ENCODE measurements at regions not wholly inside any gene's neighbourhood (a gene's known extent, or its start where the extent isn't known, plus 50 kb on each side); places are given as distances from the start of the nearest gene placed in this dataset.

DNA sequence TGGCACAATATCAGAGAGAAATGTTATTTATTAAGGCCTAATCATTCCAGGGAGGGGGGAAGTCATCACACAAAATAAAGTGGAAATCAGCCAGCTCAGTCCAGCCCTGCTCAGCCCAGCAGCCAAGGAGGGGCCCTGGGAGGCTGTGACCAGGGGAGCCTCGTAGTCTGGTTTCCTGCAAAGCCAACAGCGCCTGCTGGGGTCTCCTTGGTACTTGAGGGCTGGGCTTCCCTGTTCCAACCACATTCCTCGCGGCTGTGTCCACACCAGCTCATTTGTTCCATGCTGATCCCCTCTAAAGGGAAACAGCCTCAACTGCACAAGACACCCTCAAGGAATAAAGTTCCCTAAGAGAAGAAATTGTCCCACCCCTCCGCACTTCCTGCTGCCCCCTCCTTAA, 154.0 kb downstream of the TMEM132E start:
- no peak for DNase-seq

DNA sequence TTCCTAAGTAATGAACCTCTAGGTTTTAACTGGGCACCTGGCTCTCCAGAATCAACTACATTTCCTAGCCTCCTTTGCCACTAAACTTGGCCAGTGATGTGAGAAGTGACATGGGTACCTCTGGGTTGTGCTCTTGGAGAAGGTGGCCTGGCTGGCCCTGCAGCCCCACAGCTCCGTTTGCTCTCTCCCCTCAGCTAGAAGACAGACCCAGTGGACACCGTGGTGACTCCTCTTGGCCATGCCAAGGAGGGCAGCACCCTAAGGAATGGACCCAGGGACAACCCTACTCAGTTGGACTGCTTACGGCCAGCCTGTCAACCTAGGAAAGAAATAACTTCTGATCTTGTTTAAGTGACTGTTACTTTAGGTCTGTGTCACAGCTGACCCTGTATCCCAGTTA, 151.4 kb downstream of the TMEM132E start:
- DNase-seq, result no peak

DNA sequence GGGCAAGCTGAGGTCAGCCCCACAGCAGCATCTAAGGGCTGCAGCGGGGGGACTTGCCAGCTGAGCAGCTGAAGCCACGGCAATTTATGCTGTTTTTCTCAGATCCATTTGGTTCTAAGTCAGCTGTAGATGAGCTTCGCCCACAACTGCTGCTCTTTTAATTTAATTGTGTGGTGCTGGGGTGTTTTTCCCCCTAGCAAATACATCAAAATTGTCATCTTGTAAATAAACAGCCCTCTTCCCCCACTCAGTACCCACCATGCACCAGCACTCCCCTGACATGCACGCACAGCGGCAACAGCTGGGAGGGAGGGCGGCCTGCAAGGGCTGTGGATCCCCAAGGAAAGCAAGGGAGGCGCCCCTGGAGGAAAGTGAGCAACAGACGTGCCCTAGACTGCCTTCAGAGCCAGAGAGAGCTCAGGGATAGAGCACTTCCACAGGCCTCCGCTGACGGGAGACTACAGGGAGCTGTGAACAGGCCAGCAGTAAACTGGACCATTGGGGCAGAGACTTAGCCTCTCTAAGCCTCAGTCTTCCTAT, 149.5 kb downstream of the TMEM132E start:
- DNase-seq, result no peak

DNA sequence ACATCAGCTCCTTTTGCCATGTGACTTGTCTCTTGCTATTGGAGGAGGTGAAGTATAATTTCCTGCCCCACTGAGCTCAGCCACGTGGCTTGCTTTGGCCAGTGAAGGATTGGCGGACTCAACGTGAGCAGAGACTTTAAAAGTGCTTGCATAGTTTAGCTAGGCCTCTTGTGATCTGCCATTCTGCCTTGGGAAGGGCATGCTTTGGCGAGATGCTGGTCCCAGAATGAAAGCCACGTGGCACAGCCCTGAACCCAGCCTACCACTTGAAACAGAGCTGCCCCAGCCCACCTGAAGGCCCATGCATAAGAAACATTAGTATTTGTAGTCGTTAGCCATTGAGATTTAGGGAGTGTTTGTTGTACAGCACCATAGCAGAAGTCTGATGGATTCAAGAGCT, 148.2 kb downstream of the TMEM132E start:
- no peak for DNase-seq

DNA sequence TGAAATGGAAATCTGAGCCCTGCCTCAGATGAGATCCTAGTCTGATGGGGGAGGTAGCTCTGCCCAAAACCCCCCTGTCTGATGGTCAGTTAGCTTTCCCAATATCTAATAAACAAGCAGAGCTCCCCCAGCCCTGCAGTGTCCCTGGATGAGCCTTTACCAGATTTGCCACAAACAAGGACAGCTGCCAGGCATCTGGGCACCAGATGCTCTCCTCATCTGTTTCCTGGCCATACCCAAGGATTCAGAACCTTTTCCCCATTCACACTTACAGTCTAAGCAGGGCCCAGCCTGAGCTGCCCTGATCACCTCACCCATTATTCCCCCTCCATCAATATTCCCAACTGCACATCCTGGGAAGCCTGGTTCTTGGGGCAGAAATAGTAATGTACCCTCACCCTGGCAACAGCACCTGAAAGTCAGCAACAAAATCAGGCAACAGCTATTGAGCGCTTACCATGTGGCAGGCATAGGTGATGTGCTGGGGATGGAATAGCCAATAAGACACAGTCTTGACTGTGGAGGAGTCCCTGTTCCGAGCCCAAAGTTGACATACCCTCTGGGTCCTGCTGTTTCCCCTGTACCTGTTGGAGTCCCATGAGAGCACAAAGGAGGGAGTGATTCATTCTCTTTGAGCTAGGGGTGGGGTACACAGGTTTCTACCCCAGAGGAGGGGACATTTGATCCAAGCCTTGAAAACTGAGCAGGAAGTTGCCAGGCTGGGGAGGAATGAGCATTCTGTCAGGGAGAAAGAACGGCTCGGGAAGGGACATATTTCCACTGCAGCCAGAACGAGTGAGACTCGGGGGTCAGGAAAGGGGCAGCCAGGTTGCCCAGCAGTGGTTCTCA, 147.4 kb downstream of the TMEM132E start:
- no peak for DNase-seq

DNA sequence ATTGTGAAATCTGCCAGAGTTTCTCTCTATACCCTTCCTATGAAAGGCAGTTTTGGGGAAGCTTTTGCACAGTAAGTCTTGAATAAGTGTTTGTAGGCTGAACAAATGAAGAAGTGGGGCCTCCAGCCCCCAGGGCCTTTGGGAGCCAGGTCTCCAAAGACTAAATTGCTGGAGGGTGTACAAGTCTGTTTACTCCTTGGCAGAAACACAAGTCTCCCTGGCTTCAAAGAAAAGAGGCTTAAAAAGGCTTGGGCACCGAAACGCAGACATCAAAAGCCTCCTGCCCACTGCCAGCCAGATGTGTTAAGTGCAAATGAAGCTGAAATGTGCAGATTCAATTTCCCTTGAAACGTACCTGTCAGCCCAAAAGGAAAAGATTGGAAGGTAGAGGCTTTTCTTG, 146.3 kb downstream of the TMEM132E start:
- no peak for DNase-seq

DNA sequence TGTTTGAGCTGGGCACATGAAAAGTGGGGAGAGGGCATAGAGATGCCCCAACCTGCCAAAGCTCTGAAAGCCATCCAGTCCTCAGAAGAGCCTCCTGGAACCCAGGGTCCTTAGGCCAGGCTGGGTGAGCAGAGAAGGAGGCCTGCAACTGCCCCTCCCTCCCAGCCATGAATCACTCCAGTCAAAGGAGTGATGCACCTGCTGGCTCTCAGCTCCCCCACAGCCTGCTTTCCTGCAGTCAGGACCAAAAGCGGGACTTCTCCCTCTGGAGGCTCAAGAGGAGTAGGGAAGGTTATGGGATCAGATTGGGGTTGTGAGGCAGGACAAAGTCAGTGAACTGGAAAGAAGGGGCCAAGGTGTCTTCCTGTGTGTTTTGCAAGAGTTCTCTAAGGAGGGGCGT, 145.6 kb downstream of the TMEM132E start:
- DNase-seq, result no peak

DNA sequence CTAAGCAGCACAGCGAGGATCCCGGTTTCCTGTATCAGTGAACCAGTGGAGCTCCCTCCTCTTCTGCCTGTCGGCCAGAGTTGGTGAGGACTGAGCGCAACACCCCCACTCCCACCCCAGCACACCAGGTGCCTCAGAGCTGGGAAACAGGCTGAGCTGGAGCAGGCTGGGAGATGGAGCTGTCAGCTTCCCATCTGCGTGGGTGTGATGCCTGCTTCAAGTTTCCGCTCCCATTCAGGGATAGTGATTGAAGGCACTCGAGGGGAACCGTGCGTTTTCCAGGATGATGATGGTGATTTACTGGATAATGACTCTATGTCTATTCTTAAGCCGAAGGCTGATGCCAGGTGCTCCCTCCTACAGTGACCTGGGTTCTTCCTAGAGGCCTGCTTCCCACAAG, 144.5 kb downstream of the TMEM132E start:
- no peak for DNase-seq

DNA sequence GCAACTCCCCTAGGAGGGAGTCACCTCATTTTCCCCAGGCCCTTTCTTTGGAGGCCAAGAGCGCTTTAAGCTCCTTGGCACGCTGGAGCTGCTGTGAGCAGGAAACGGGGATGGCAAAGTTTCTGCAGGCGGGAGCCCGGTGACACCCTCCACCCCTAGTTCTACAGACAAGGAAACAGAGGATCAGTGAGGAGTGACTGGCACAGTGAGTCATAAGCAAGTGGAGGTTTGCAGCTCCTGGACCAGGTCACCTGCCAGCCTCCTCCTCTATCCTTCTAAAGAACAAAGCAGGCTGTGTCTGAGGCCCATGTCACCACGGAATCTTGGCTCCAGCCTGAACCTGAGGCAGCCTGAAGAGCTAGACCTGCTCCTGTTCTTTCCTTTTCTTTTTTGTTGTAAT, 141.9 kb downstream of the TMEM132E start:
- DNase-seq, result no peak

DNA sequence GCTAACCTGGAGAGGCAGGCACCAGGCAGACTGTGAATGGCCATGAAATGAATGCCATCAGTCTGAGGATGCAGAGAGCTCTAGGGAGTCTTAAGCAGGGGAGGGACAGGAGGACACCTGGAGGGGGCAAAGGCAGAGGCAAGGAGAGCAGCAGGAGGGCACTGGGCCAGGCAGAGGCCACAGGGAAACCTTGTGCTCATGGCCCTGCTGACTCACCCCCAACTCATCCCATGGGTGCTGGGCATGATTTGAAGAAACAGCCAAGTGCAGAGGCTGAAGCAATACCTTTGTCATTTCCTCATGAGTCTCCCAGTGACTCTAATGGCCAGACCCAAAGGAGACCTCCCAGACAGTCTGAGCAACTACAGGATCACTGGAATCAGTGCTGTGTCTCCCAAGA, 141.4 kb downstream of the TMEM132E start:
- DNase-seq, result no peak

DNA sequence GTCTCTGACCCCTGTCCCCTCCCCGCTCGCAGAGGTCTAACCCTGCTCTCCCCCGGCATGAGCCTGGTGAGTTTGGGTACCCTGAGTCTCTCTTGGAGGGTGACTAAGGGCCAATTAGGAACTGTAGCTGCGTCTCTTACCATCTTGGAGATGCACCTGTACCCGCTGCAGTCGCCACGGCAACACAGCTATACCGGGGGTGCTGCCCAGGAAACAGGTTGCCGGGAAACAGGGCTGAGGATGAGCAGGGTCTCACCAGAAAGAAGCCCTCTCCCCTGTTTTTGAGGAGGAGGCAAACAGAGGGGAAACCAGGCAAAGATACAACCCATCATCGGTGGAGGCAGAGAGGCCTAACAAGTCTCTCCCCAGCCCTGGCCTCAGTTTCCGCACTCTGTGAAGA, 140.2 kb downstream of the TMEM132E start:
- DNase-seq, result no peak

DNA sequence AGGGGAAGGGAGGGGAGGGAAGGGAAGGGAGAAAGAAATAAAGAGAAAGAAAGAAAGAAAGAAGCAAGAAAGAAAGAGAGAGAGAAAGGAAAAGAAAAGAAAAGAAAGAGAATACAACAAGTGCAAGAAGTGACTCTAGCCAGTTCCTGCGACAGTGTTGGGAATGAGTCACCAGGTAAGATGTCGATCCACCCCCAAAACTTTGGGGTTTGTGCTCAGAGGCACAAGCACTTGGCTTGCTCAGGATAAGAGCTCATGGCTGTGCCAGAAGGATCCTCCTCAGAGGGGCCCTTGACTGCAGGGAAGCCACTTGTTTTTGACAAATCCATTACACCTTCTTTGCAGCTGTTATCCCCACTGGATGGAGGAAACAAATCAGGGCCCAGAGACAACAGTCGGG, 137.7 kb downstream of the TMEM132E start:
- no peak for DNase-seq

DNA sequence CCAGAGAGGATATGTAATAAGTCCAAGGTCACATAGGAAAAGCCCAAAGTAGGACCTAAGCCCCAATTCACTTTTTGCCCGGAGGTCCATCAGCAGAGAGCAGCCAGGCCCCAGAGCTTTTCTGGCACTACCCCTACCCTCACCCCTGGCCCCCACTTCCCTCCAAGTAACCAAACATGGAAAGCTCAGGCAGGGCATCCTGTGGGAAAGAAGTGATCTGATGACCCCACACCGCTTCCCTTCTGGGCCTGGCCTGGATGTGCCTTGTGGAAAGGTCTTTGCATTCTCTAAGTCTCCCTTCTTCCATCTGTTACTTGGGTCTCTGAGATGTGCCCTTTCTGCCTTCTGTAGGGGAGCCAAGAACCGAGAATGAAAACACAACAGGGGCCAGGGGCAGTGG, 136.9 kb downstream of the TMEM132E start:
- no peak for DNase-seq

DNA sequence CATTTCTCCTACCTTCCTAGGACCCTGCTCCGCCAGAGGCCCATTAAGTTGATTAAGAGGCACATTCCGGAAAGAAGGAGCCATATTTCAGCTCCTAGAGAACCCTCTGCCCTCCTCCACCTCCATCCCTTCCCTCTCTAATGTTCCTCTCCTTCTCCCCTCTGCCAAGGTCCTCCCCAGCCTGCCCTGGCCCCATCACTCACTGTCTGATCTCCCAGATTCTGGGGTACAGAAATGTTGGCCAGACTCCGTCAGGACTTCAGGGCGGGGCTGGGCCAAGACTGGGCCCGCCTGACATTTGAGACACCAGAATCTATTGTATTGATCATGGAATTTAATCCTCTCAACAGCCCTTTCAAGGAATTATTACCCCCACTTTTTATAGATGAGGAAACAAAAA, 136.1 kb downstream of the TMEM132E start:
- no peak for DNase-seq

DNA sequence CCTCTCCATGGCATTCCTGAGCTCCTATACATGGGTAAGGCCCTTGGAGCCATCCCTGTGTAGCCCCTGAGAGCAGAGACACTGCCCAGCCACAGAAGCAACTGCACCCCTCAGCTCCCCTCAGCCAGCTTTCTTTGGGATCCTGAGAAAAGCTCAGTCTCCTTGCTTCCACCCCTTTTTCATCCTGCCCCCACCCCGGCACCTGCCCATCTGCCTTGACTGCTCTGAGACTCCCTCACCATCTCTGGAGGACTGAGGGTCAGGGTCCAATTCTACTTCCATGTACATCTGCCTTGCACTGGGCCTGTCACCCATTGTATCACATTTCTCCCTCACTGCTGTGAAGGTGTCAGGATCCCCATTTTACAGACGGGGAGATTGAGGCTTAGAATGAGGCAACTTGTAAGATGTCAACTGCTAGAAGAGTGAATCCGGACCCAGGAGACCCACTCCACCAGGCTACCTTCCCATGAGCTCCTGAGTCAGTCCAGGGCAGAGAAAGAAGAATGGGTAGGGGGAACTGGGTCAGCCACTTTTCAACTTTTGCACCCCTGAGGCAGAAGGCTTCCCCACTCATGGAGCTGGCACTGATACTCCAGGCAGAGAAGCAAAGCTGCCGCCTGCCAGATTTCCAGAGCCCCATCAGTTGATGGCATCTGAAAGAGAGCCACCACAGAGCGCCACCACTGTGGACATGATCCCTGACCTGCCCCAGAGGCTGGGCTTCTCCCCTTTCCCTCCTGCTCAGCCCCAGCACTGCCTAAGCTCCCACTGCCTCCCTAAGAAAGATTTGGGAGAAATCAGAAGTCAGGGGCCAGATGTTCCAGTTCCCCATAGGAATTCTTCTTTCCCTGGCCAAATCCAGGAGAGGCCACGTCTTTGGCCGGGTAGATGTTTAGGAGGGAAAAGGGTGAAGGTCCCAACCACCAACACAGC, 135.4 kb downstream of the TMEM132E start:
- no peak for DNase-seq

DNA sequence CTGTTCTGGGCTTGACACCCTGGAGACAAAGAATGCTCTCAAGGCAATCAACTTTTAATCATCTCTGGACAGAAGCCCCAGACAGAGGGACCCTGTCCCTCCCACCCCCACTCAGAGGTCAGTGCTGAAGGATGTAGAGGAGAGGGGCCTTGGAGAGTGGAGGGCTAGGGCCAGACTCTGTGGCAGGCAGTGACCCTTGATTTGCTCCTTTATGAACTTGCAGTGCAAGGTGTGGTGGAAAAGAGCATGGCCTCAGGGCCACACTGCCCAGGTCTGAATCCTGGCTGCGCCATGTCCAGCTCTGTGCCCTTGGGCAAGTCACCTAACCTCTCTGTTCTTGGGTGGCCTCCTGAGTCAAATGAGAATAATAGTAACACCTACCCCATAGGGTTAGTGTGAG, 134.3 kb downstream of the TMEM132E start:
- no peak for DNase-seq

DNA sequence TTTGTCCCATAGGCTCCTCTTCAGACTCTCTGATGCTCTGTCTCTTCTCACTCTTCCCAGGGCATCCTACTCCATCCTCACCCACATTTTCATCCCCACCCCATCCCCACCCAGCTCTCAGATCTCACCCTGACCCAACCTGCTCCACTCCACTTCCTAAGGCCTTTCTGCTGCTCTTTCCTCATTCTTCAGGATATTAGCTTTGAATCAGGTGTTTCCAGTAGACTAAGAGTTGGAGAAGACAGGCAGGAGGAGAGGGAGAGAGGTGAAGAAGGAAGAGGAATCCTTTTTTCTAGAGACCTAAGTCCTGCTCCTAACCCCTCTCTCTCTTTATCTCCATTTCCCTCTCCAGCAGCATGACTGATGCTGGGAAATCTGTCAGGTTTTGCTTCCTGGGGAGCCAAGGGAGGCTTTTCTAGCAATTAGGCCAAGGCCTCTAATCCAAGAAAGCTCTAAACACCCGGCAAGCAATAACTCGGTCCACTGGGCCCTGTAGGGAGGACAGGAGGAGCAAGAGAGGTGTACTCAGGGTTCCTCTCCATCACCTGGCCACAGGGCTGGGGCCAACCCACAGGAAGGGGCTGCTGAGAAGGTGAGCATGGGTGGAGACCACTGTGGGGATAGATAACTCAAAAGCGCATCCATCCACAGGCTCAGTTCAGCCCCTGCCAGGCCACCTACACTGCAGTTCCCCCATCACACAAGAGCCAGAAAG, 133.3 kb downstream of the TMEM132E start:
- no peak for DNase-seq

DNA sequence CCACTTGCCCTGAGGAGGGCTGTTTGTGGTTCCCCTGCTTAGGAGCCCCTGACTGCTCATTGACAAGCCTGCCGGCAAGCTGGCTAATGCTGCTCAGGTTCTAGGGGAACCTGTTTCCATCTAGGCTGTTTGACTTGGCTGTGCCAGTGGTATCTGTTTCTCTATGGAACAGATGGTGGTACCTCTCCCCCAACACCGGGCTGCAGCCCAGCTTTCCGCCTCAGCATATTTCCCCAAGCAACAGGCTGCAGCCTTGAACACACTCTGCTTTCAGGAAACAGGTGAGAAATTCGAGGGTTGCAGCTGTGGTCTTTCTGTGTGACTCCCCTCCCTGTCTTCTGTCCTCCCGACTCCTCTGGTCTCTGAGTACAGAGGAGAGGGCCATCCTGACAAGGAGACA, 132.3 kb downstream of the TMEM132E start:
- DNase-seq, result no peak

DNA sequence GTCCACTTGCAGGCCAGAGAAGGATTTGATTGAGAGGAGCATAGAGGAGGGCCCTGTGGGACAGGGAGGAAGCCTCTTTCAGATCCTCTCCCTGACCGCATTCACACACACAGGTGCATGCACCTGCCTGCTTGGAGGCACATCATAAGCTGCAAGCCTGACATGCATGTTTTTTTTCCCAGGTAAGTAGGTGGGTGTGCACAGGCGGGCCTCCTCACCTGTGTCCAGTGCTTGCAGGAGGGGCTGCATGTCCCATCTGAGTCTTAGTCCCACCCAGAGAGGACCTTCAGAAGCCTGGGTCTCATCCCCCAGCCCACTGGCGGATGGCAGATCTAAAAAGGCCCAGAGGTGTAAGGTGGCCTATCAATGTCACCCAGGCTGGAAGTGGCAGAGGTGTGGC, 130.8 kb downstream of the TMEM132E start:
- no peak for DNase-seq

DNA sequence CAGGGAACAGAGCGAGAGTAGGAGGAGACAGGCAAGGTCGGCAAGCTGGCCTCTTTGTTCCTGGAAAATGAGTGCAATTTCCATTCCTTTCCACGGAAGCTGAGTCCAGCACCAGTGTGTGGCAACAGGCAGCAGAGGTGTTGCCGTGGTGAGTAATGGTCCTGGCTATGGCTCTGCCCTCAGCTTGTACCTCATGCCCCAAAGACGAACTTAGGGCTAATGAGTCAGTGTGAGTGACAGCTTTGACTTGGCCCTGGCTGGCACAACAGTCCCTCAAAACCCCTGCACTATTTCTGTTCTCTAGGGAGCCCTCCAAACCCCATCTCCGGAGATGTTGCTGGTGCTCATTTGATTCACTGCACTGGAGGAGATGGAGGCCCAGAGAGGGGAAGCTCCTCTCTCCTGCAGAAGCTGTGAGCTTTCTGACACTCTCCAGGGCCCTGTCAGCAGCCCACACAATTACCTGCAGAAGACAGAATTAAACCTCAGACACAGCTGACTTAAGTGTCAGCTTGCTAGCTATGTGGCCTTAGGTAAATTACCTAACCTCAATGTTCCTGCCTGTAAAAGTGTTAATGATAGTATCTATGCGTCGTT, 129.9 kb downstream of the TMEM132E start:
- DNase-seq, result no peak

DNA sequence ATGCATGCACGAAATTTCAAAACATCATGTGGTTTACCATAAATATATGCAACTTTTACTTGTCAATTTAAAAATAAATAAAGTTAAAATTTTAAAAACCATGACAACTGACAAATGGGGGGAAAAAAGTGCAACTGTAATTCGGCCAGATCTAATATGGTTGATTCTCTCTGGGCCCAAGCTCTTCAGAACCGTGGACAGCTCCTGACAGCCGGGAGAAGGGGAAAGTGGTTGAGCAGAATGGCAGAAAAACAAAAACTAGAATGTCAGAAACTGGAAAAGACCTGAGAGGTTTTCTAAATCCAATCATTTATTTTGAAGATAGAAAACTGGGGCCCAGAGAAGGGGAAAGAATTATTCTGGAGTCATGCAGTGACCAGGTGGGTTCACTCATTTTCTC, 126.6 kb downstream of the TMEM132E start:
- DNase-seq, result peak; percentile 5 to 13

DNA sequence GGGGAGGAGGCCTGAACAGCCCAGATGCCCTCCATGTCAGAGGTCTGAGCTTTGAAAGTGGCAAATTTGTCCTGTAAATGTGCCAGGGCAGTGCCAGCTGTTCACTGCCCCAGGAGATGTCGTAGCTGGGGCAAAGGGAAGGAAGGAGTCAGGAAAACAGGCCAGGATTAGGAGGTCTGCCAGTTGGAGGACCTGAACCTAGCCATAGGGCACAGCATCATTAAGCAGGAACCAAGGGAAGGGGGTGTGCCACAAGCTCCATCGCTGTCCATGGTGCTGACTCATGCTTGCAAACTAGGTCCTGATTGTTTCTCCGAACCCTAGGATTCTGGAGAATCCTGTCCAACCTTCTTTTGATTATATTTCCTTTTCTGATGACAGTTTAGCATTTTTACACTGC, 124.2 kb downstream of the TMEM132E start:
- peak; percentile 25 to 29 for DNase-seq

DNA sequence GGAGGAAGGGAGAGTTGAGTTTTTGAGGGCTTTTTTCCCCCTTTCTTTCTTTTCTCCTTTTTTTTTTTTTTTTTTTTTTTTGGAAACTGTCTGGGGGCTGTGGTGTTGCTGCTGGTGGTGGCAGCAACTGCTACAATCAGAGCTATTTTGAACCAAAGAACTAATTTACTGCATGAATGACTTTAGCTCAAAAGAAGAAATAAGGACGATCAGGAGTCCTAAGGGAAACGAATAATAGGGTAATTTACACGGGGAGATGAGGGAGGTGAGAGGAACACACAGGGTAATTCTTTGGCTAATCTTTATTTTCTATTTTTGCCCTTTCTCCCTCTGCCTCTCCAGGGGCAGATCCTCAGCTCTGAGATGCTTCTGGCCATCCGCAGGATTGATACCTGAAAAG, 119.8 kb downstream of the TMEM132E start:
- no peak for DNase-seq
